ENCODE measurements at regions not wholly inside any gene's neighbourhood (a gene's known extent, or its start where the extent isn't known, plus 50 kb on each side); places are given as distances from the start of the nearest gene placed in this dataset.

DNA sequence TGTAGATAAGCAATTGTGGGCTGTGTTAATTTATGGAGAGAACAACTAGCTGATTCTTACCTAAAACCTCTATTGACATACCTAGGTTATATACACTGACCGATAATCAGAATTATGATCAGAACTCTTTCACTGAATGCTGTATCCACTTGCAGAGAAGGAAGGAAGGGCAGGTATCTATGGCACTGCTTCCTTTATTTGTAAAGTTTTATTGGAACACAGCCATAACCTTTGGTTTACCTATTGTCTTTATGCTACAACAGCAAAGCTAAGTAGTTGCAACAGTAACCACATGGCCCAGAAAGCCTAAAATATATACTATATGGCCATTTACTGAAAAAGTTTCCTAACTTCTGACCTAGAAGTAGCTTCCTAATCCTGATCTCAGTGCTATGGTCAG is 358.9 kb upstream of the ARID1B start:
- DNase-seq (ENCODE audit: low read depth, low spot score), result no peak

DNA sequence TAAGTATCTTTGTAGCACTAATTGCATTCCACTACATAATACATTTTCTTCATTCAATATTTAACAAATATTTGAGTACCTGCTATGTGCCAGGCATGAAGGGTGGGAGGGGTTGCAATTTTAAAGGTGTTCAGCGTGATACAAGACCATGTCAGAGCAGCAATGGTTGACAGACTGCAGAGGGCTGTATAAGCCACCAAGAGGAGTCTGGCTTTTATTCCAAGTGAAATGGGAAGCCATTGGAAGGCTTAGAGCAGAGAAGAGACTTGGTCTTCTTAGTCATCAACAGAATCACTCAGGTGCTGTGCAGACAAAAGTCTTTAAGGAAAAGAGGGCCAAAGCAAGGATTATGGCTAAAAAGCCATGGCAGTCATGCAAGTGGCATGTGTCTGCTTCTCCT is 360.8 kb upstream of the ARID1B start:
- no peak for DNase-seq (ENCODE audit: low read depth, low spot score)

DNA sequence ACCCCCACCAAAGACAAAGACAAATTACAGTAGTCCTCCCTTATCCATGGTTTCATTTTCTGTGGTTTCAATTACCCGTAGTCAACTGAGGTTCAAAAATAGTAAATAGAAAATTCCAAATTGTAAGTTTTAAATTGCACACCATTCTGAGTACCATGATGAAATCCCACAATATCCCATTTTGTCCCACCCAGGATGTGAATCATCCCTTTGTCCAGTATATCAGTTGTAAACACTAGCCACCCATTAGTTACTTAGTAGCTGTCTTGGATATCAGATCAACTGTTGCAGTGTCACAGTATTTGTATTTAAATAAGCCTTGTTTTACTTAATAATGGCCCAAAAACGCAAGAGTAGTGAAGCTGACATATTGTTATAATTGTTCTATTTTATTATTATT is 364.0 kb upstream of the ARID1B start:
- DNase-seq (ENCODE audit: low read depth, low spot score), result no peak

DNA sequence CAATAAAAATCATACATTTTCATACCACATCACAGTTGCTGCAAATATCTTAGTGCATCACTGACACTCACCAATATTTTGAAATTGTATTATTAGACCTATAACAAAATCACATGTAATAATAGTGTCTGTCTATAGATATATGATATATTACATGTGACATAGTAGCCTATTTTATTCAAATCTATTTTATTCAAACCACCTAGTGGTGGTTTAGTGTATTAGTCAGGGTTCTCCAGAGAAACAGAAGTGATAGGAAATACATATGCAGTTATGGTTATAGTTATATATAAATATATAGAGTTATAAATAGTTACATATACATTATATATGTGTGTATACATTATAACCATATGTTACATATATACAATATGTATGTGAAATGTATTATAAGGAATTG is 366.5 kb upstream of the ARID1B start:
- no peak for DNase-seq (ENCODE audit: low read depth, low spot score)

DNA sequence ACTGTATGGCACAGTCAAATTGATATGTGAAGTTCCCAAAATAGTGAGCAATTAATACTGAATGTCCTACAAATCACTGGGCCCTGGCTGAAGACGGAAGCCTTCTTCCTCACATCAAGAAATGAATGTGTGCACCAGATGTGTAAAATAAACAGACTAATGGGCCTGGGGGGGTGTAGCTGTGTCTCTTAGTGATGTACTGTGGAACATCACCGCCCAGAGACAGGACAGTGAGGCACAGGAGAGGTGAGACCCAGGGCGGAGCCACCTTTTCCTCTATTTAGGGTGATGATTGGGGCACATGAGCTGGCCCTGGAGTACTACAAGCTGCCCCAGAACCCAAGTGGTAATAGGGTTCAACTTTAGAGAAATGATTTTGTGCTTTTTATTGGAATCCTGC is 368.5 kb upstream of the ARID1B start:
- no peak for DNase-seq (ENCODE audit: low read depth, low spot score)

DNA sequence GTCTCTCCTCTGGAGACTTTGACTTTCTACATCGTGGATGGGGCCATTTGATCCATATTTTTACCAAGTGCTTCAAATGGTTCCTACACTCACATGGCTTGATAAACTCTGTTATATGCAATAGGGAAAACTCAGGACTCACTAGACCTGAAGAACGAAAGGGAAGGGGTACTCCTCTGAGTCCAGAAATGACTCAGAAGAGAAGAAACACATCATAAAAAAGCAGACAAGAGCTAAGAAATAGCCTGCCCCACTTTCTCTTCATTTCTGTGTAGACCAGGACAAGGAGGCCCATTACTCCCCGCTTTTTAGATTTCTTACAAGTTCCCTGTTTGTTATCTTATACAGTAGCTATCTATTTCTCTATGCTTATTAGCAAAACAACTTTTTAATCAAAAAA is 369.8 kb upstream of the ARID1B start:
- DNase-seq (ENCODE audit: low read depth, low spot score), result no peak

DNA sequence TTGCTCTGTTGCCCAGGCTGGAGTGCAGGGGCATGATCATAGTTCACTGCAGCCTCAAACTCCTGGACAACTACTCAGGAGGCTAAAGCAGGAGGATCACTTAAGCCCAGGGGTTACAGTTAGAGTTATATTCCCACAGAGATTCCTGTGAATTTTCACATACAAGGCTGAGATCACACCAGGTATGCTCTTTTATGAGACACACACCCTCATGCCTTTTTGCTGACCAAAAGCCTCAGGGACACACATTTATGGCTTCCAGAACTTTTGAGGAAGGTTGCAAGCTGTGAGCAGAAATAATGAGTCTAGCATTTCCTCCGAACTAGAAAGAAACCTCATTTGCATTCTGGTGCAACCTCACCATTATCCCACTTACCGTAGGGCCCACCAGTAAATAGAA is 370.5 kb upstream of the ARID1B start:
- DNase-seq (ENCODE audit: low read depth, low spot score), result no peak

DNA sequence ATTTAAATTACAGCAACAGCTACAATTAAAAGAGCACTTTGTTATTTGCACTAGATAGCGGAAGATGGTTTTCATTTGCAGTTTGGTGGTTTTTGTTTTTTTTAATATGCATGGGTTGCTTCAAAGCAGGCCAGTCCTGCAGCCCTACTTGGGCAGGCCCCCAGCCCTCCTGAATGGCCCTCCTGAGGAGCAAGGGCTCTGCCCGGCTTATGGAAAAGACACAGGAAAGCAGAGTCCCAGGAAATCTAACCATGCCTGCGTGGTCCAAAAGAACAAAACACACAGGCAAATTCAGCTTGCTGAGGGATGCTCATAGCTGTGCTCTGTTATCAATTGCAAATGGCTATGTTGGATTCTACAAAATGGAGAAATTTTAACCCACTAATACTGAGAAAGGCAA is 371.1 kb upstream of the ARID1B start:
- DNase-seq (ENCODE audit: low read depth, low spot score), result no peak

DNA sequence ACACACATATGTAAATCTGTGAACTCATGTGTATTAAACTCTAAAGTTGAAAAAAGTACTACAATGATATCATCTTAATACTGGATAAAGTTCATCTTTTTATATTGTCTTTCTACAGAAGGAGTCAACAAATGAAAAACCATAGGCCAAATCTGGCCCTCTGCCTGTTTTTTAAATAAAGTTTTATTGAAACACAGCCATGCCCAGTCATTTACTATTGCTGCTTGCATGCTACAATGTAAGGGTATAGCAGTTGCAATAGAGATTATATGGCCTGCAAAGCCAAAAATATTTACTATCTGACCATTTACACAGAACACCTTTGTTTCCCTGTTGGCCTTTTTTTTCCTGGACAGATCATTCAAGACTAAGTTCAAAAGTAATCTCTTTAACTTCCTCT is 374.6 kb upstream of the ARID1B start:
- DNase-seq (ENCODE audit: low read depth, low spot score), result no peak

DNA sequence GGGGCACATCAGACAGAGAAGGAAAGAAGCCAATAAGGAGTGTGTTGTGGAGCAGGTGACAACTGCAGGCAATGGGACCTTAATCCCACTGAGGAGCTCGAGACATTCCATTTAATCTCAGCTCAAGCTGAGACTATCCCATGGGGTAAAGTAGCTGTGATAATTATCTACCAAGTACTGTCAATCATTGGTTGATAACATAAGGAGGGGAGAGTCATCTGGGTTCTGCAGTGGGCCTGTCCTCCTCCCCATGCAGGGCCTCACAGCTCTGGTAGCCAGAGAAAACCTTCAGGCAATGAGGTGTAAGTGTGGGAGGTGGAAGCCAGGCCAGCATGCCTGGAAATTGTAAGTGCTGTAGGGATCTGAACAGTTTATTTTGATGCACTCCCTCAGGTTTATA is 375.0 kb upstream of the ARID1B start:
- DNase-seq (ENCODE audit: low read depth, low spot score), result no peak

DNA sequence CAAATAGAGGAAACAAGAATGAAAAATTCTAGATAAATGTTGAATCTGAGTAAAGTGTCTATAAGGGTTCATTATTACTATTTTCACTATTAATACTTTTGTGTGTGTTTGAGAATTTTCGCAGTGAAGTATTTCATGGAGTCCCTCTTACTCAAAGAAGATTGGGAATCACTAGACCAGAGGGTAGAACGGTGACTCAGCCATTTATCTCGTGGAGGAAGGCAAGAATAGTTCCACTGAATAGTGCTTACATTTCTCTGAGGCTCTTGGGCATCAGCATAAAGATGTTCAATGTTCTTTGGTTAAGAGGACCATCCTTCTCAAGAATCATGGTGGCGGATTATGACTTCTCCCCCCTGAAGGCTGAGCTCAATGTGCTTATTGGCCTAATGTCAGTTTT is 376.7 kb upstream of the ARID1B start:
- DNase-seq (ENCODE audit: low read depth, low spot score), result no peak

DNA sequence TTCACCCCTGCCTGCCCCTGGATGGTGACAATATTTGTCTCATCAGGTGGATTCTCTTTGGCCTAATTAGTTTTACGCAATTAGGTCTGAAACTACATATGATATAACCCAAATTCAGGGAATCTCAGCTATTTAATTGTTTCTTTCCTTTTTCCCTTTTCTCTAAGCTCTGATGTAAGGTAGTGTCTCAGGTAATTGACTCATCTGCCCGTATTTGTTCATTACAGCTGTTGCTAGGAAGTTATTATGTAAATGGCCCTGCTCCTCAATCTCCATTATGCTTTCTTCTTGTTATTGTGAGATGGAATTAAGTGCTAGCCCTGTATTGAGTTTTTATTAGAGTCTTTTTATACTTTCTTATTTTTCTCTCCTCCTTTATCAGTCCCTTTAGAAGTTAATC is 378.2 kb upstream of the ARID1B start:
- no peak for DNase-seq (ENCODE audit: low read depth, low spot score)

DNA sequence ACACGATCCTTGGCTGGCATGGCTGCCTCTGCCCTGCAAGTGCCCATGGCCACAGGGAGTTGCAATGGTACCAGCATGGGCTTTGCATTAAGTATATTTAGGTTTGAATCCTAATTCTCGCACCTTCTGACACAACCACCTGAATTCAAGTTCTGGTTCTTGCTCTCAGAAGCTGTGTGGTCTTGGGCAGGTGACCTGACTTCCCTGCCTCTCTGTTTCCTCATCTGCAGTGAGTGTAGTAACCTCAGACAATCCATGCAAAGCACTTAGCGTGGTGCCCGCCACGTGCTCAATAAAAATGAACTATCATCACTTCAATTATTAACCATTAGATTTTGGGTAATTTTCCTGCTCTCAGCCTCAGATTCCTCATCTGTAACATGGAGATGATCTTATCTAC is 378.8 kb upstream of the ARID1B start:
- DNase-seq (ENCODE audit: low read depth, low spot score), result no peak

DNA sequence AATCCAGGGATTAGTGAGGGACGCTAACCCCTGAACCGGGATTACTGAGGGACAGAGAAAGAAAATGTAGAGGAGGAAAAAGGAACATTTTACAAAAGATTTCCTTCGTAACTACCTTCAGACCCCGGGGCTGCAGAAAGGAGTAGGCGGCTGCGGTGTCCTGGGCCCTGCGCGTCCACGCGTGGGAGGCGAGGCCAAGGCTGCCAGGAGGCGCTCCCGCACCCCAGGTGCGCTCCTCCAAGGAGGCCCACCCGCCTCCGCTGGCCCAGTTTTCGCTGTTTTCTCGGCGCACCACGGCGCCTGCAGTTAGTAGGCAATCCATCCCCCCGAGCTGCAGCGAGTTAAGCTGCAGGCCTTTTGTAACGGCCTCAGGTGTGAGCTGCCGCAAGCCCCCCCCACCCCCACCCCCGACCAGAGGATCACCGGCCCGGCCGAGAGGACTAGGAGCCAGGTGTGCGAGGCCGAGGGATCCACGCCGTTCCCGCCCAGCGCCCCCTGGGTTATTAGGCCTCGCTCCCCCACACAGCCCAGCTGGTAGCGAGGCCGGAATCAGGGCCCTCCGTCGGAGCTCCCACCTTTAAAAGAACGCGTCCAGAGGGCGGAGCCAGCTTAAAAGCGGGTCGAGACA is 380.3 kb upstream of the ARID1B start:
- DNase-seq (ENCODE audit: low read depth, low spot score), result no peak

DNA sequence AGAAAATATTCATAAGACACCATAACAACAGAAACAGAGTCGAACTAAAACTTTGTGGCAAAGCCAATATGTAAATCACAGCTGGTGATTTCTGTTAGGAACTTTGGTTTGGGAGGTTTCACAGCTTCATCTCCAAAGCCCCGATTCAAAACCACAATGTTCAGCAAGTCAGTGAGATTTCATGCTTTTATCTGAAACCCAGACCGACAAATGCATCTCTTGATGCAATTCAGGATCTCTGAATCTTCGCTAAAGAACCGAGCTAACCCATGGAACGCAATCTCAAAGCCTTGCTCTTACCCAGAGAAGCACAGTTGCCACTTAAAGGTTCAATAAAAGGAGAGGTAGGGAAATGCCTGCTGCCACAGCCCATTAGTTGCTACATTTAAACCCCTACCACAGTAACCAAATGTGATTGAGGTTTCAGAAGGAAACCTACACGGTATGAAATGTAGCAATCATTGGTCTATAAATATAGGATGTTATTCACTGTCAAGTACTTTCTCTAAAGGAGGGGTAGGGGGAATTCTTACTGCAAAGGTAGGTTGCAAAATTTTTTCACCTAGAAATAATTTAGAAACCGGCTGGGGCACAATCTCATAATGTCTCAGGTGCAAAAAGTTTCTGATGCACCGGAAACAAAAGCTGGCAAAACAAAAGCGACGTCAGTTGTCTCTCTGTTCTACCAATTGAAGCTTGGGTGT is 381.0 kb upstream of the ARID1B start:
- DNase-seq (ENCODE audit: low read depth, low spot score), result no peak

DNA sequence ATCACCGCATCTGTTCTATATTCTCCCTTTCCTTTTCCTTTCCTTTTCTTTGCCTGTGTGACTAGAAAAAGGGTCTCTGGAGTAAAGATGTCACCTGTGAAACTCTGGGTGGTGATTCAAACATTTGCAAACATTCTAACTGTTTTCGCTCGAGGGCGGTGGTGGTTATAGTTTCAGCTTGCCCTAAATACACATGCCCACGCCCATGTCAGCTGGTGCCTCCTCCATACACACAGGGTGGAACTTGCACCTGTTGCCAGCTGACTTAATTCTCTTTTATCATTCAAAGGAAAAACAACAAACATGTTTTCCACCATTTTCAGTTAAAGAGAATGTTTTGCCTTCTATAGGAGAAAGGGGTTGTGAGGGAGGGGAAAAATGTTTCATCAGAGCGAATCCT is 381.9 kb upstream of the ARID1B start:
- DNase-seq (ENCODE audit: low read depth, low spot score), result no peak

DNA sequence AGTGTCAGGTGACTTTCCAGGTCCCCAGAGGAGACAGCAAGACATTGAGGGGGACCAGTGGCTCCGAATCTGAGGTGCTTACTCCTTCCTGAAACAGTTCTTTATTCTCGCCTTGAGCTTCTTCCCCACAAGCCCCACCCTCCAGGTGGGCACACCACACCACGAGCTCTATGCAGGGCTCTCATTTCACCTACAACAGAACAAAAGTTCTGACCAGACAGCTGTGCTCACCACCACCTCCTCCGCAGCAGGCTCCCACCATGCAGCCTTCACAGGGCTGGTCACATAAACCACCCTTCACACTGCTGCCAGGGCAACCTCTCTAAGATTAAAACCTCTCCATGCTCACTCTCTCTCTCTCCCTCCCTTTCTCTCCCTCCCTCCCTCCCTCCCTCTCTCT is 384.5 kb upstream of the ARID1B start:
- no peak for DNase-seq (ENCODE audit: low read depth, low spot score)

DNA sequence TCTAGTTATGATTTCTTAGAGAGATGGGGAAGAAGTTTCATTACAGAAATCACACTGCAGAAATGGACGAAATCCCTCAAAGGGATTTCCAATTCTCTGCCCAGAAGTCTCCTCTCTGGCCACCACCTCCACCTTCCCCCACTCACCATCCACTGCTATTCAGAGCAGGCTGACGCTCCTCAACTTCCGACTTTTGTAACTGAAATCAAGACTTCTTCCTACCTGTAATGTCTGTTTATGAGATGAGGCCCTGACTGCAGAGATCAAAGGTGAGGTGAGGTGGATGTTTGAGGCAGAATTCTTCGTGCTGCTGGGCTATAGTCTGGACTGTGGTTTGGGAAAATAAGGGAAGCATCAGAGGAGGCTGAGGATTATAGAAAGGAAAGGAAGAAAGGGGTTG is 385.2 kb upstream of the ARID1B start:
- no peak for DNase-seq (ENCODE audit: low read depth, low spot score)

DNA sequence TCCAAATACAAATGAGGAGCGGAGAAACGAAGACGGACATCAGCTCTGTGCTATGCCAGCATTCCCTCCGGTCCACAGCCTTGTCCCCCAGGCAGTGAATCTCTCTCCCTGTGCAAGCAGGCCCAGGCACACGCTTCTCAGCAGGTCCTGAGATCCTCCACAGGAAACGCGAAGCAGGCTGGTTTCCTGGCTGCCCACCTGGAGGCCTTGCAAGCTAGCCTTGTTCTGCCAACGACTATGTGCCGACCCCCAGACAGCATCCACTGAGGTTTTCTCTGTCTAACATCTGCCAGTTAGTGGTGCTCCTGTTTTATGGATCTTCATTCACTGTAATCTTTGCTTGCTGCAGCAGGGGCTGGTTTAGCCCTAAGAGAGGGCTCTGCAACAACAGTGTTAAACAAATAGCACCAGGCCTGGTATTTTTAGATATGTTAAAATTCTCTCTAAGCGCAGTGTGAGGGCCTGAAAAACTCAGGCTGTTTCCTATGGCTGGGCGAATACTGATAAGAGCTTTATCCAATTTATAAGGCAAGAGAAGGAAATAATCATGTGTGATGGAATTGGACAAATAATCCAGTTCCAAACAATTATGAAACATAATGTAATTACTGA is 386.0 kb upstream of the ARID1B start:
- DNase-seq (ENCODE audit: low read depth, low spot score), result no peak

DNA sequence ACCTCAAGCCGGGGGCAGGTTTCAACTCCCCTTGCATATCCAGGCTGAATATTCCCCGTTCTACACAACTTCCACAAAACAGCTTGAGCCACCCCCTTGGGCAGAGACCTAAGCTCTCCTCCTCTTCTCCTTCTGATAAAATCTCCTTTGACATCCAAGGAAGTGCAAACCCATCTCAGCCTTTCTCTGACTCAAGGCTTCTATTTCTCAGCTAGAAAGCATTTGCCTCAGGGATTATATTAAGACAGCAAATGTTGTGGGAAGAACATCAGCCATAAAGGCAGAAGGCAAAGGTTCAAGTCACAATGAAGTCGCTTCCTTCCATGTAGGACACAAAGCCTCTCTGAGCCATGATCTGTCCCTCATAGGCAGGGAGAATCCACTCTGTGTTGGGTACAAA is 386.6 kb upstream of the ARID1B start:
- no peak for DNase-seq (ENCODE audit: low read depth, low spot score)

DNA sequence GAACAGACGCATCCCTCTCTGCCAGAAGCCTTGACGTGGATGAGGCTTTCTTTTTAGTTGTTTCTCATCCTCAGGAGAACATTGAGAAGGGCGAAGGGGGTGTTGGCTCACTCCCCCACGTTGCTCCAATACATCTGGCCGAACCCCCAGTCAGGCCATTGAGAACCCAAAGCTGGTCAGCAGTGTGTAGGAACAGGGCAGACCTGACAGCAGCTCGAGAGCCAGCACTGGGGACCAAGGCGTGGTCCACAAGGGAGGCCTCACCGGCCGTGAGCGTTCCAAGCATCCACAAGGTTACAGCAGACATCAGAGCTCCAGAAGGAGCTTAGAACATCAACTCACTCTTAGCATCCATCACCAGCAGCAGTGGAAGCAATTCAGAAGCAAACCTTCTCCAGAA is 387.9 kb upstream of the ARID1B start:
- no peak for DNase-seq (ENCODE audit: low read depth, low spot score)

DNA sequence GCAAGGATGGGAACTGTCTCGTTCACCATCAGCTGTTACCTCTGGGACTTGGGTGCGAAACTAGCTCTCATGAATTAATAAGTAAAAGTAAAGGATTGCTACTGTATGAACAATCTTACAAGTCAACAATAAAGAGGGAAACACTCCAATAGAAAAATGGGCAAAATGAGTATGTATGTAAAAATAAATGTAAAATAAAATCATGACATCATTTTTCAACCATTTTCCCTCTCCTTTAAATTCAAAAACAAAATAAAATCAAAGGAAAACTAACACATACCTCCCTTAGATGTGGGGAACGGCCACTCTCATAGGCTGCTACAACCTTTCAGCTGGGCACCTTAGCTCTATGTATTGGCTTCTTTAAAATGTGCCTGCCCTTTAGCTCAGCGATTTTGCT is 389.7 kb upstream of the ARID1B start:
- DNase-seq (ENCODE audit: low read depth, low spot score), result no peak

DNA sequence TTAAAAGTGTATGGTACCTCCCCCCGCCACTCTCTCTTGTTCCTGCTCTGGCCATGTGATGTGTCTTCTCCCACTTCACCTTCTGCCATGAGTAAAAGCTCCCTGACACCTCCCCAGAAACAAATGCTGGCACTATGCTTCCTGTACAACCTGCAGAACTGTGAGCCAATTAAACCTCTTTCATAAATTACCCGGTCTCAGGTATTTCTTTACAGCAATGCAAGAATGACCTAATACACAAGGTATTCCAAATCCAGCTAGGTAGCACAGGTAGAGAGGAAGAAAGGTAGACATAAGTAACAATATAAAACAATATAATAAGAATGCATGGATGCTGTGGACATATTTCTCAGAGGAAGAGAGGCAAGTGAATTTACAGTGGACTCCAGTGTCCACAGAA is 394.1 kb upstream of the ARID1B start:
- no peak for DNase-seq (ENCODE audit: low read depth, low spot score)

All from pulmonary artery endothelial cell (primary cell).